ENCODE measurements at regions not wholly inside any gene's neighbourhood (a gene's known extent, or its start where the extent isn't known, plus 50 kb on each side); places are given as distances from the start of the nearest gene placed in this dataset.

- TF ChIP-seq CTCF (IDR thresholded peaks at IDR 0.05): no peak
- no peak for TF ChIP-seq EZH2 (IDR thresholded peaks at IDR 0.05)
- no peak for TF ChIP-seq EZH2phosphoT487 (IDR thresholded peaks at IDR 0.05)
Observed at GRCh38 chr1:175244206-175244605, 51.6 kb upstream of the KIAA0040 start.

Data from neural progenitor cell (in vitro differentiated cells).